BLaER1 treated with 17β-estradiol and CSF1 and Interleukin-3, amounts not matched to agents 10 nM and 100 nM (cell line): ENCODE measurements at regions not wholly inside any gene's neighbourhood (a gene's known extent, or its start where the extent isn't known, plus 50 kb on each side); places are given as distances from the start of the nearest gene placed in this dataset.
"Not testable (repeated sequence)": the region's sequence is repeated elsewhere in the genome, so short reads cannot be mapped to it uniquely, and the experiment has no call there.

ENCODE experiments used
- H3K27ac ChIP-seq, 11 experiments: shearing (Covaris generic); formaldehyde crosslinking; 2 replicates each; pipeline ENCODE4 v1.8.1; 2022
- H3K27me3 ChIP-seq, 11 experiments: shearing (Covaris generic); formaldehyde crosslinking; 2 replicates each; pipeline ENCODE4 v1.8.1; 2022
- H3K36me3 ChIP-seq, 11 experiments: shearing (Covaris generic); formaldehyde crosslinking; 2 replicates each; pipeline ENCODE4 v1.8.1; 2022
- H3K4me1 ChIP-seq, 10 experiments: shearing (Covaris generic); formaldehyde crosslinking; 2 replicates each; pipeline ENCODE4 v1.8.1; 2022
- H3K4me2 ChIP-seq, 11 experiments: shearing (Covaris generic); formaldehyde crosslinking; 2 replicates each; pipeline ENCODE4 v1.8.1; 2022
- H3K4me3 ChIP-seq, 10 experiments: shearing (Covaris generic); formaldehyde crosslinking; 2 replicates each; pipeline ENCODE4 v1.8.1; 2022
- H3K9ac ChIP-seq, 11 experiments: shearing (Covaris generic); formaldehyde crosslinking; 2 replicates each; pipeline ENCODE4 v1.8.1; 2022
- H3K9me3 ChIP-seq, 11 experiments: shearing (Covaris generic); formaldehyde crosslinking; replicated peaks in 1 of 11; 2 replicates each; pipeline ENCODE4 v1.8.1; 2022
- H4K20me1 ChIP-seq, 11 experiments: shearing (Covaris generic); formaldehyde crosslinking; 2 replicates each; pipeline ENCODE4 v1.8.1; 2022
- Cebpa-rat ChIP-seq, 11 experiments: shearing (Covaris generic); IDR thresholded peaks; 2 replicates each; pipeline ENCODE4 v1.8.1; 2022

- Histone ChIP-seq H3K4me2 (no peak overlapping the region), H3K27ac (no peak overlapping the region), H4K20me1 (no peaks in the 10 kb centered on the region), H3K4me3 (no peak overlapping the region), H3K9me3 (no peaks in the 10 kb centered on the region), H3K4me1 (peaks cover 0 to 18% (median 0%) of the 10 kb centered on the region in 10 experiments; a peak in 2 of 20 replicates), H3K9ac (no peak overlapping the region), H3K36me3 (no peaks in the 10 kb centered on the region), H3K27me3 (no peaks in the 10 kb centered on the region)
- no peak for TF ChIP-seq Cebpa-rat (IDR thresholded peaks at IDR 0.05)
Observed at GRCh38 chr20:40634891-40635290, 54.1 kb downstream of the MAFB start.

- Histone ChIP-seq H3K27me3 (no peaks in the 10 kb centered on the region), H3K36me3 (no peaks in the 10 kb centered on the region)
Observed at GRCh38 chr20:40633123-40633850, 55.7 kb downstream of the MAFB start.

GRCh38 chr20:40632346-40632976 lies 56.6 kb downstream of the MAFB start:
- H3K4me1 ChIP-seq: peaks cover 0 to 12% (median 0%) of the 10 kb centered on the region in 10 experiments; a peak in 1 of 20 replicates
- no peaks in the 10 kb centered on the region for H4K20me1 ChIP-seq
- no peak overlapping the region for H3K4me2 ChIP-seq
- no peak overlapping the region for H3K4me3 ChIP-seq
- H3K9me3 ChIP-seq: no peaks in the 10 kb centered on the region
- H3K36me3 ChIP-seq: no peaks in the 10 kb centered on the region
- no peaks in the 10 kb centered on the region for H3K27me3 ChIP-seq
- H3K27ac ChIP-seq: no peak overlapping the region
- TF ChIP-seq Cebpa-rat (IDR thresholded peaks at IDR 0.05): no peak
- H3K9ac ChIP-seq: no peak overlapping the region

More at GRCh38 chr20:40633123-40633850, 55.7 kb downstream of the MAFB start:
- Histone ChIP-seq H3K4me1 (peaks cover 0 to 12% (median 0%) of the 10 kb centered on the region in 10 experiments; a peak in 1 of 20 replicates), H3K27ac (no peak overlapping the region), H3K9me3 (no peaks in the 10 kb centered on the region), H3K9ac (no peak overlapping the region), H3K4me3 (no peak overlapping the region), H3K4me2 (no peak overlapping the region), H4K20me1 (no peaks in the 10 kb centered on the region)
- TF ChIP-seq Cebpa-rat (IDR thresholded peaks at IDR 0.05): no peak

- H3K4me2 ChIP-seq: no peak overlapping the region
- no peak for TF ChIP-seq Cebpa-rat (IDR thresholded peaks at IDR 0.05)
- H3K9ac ChIP-seq: no peak overlapping the region
- peaks cover 0 to 12% (median 0%) of the 10 kb centered on the region in 10 experiments; a peak in 1 of 20 replicates for H3K4me1 ChIP-seq
- H3K27me3 ChIP-seq: no peaks in the 10 kb centered on the region
- H3K9me3 ChIP-seq: peaks cover 0 to 12% (median 0%) of the 10 kb centered on the region in 11 experiments; a peak in 8 of 22 replicates
- no peaks in the 10 kb centered on the region for H4K20me1 ChIP-seq
- H3K36me3 ChIP-seq: no peaks in the 10 kb centered on the region
- H3K27ac ChIP-seq: no peak overlapping the region
- no peak overlapping the region for H3K4me3 ChIP-seq
Observed at GRCh38 chr20:40631119-40631631, 57.9 kb downstream of the MAFB start.

GRCh38 chr20:40630713-40631112 lies 58.3 kb downstream of the MAFB start:
- no peak overlapping the region for H3K27ac ChIP-seq

GRCh38 chr20:40630099-40630498 lies 58.9 kb downstream of the MAFB start:
- Histone ChIP-seq H3K9ac (no peak overlapping the region), H3K4me3 (no peak overlapping the region), H3K36me3 (no peaks in the 10 kb centered on the region), H4K20me1 (no peaks in the 10 kb centered on the region), H3K27me3 (no peaks in the 10 kb centered on the region), H3K4me1 (peaks cover 0 to 12% (median 0%) of the 10 kb centered on the region in 10 experiments; a peak in 1 of 20 replicates), H3K9me3 (peaks cover 0 to 20% (median 0%) of the 10 kb centered on the region in 11 experiments; a peak in 8 of 22 replicates), H3K27ac (no peak overlapping the region), H3K4me2 (no peak overlapping the region; a peak in 1 of 22 replicates)
- TF ChIP-seq Cebpa-rat (IDR thresholded peaks at IDR 0.05): no peak

More at GRCh38 chr20:40630713-40631112, 58.3 kb downstream of the MAFB start:
- Histone ChIP-seq H3K36me3 (no peaks in the 10 kb centered on the region), H3K9ac (no peak overlapping the region), H3K4me2 (no peak overlapping the region), H3K4me3 (no peak overlapping the region), H3K27me3 (no peaks in the 10 kb centered on the region), H4K20me1 (no peaks in the 10 kb centered on the region), H3K4me1 (peaks cover 0 to 12% (median 0%) of the 10 kb centered on the region in 10 experiments; a peak in 1 of 20 replicates), H3K9me3 (peaks cover 0 to 16% (median 0%) of the 10 kb centered on the region in 11 experiments; a peak in 8 of 22 replicates)
- no peak for TF ChIP-seq Cebpa-rat (IDR thresholded peaks at IDR 0.05)

- no peak overlapping the region for H3K27ac ChIP-seq
- no peaks in the 10 kb centered on the region for H3K27me3 ChIP-seq
- peaks cover 0 to 20% (median 0%) of the 10 kb centered on the region in 11 experiments; a peak in 8 of 22 replicates for H3K9me3 ChIP-seq
- no peaks in the 10 kb centered on the region for H3K36me3 ChIP-seq
- H3K4me2 ChIP-seq: no peak overlapping the region
- no peak for TF ChIP-seq Cebpa-rat (IDR thresholded peaks at IDR 0.05)
- H3K9ac ChIP-seq: no peak overlapping the region
- H4K20me1 ChIP-seq: no peaks in the 10 kb centered on the region
- peaks cover 0 to 12% (median 0%) of the 10 kb centered on the region in 10 experiments; a peak in 1 of 20 replicates for H3K4me1 ChIP-seq
- no peak overlapping the region for H3K4me3 ChIP-seq
Observed at GRCh38 chr20:40628877-40629276, 60.2 kb downstream of the MAFB start.

GRCh38 chr20:40619053-40619452 lies 70.0 kb downstream of the MAFB start:
- H3K4me3 ChIP-seq, H3K27me3 ChIP-seq, H3K9me3 ChIP-seq, H3K9ac ChIP-seq, H3K36me3 ChIP-seq, H4K20me1 ChIP-seq, H3K4me1 ChIP-seq, H3K4me2 ChIP-seq, H3K27ac ChIP-seq: not testable (repeated sequence)

GRCh38 chr20:40617594-40617993 lies 71.4 kb downstream of the MAFB start:
- Histone ChIP-seq H4K20me1 (no peaks in the 10 kb centered on the region), H3K4me1 (no peaks in the 10 kb centered on the region), H3K9ac (no peak overlapping the region), H3K36me3 (no peaks in the 10 kb centered on the region), H3K9me3 (no peaks in the 10 kb centered on the region), H3K27ac (no peak overlapping the region), H3K27me3 (no peaks in the 10 kb centered on the region), H3K4me3 (no peak overlapping the region), H3K4me2 (no peak overlapping the region)
- no peak for TF ChIP-seq Cebpa-rat (IDR thresholded peaks at IDR 0.05)
